Upper lobe of right lung (tissue), 1 donor: ENCODE measurements at regions not wholly inside any gene's neighbourhood (a gene's known extent, or its start where the extent isn't known, plus 50 kb on each side); places are given as distances from the start of the nearest gene placed in this dataset.

ENCODE experiments used
- ATAC-seq: fragments of 200-7000 bp; cut with Tn5 transposase; one replicate; pipeline ENCODE4 v1.9.1; 2020; ENCODE audit warnings: mild to moderate bottlenecking, moderate library complexity
- DNase-seq: peaks from one replicate; pipeline ENCODE4 v3.0.0-alpha.2; 2020
- H3K27ac ChIP-seq: fragments of 200-600 bp; one replicate; pipeline ENCODE4 v1.8.0; 2022
- H3K27me3 ChIP-seq: fragments of 200-600 bp; one replicate; pipeline ENCODE4 v1.8.0; 2022; ENCODE audit warnings: mild to moderate bottlenecking
- H3K36me3 ChIP-seq: fragments of 200-600 bp; one replicate; pipeline ENCODE4 v1.8.0; 2022
- H3K4me1 ChIP-seq: fragments of 200-600 bp; one replicate; pipeline ENCODE4 v1.8.0; 2022
- H3K4me3 ChIP-seq: fragments of 200-600 bp; one replicate; pipeline ENCODE4 v1.8.0; 2022; ENCODE audit warnings: mild to moderate bottlenecking
- H3K9me3 ChIP-seq: fragments of 200-600 bp; one replicate; pipeline ENCODE4 v1.8.0; 2022
- CTCF ChIP-seq: fragments of 200-600 bp; IDR thresholded peaks from one replicate; pipeline ENCODE4 v1.8.0; 2022; ENCODE audit warnings: antibody characterized with exemption
- intact Hi-C: fragments of 100-400 bp; cut with DNase I; formaldehyde crosslinking; loops from one replicate; pipeline ENCODE4 v1.11.0; 2022
- donor health status: DM: no; HTN: yes; CAD: no; lungs with severe emphysema.

- Histone ChIP-seq H3K4me3 (no peak overlapping the region), H3K27ac (no peak overlapping the region), H3K4me1 (no peaks in the 10 kb centered on the region), H3K36me3 (no peaks in the 10 kb centered on the region), H3K27me3 (no peaks in the 10 kb centered on the region), H3K9me3 (no peaks in the 10 kb centered on the region)
- TF ChIP-seq CTCF, result no peak
- intact Hi-C loops, result no loop called here
- DNase-seq, result no peak
- peak; percentile 10 for ATAC-seq
These were observed 610.9 kb upstream of the SALL3 start for GRCh38 chr18:78368726-78369125.

GRCh38 chr18:78376046-78376445 lies 603.6 kb upstream of the SALL3 start:
- intact Hi-C loops, result no loop called here
- no peak for TF ChIP-seq CTCF
- no peaks in the 10 kb centered on the region for H3K9me3 ChIP-seq
- H3K4me1 ChIP-seq, result no peaks in the 10 kb centered on the region
- ATAC-seq (no peak), DNase-seq (no peak)
- no peaks in the 10 kb centered on the region for H3K36me3 ChIP-seq
- H3K4me3 ChIP-seq, result no peak overlapping the region
- no peaks in the 10 kb centered on the region for H3K27me3 ChIP-seq
- no peak overlapping the region for H3K27ac ChIP-seq

GRCh38 chr18:78378403-78378802 lies 601.2 kb upstream of the SALL3 start:
- no peaks in the 10 kb centered on the region for H3K9me3 ChIP-seq
- no peaks in the 10 kb centered on the region for H3K36me3 ChIP-seq
- no peak for TF ChIP-seq CTCF
- H3K27ac ChIP-seq, result no peak overlapping the region
- no peak overlapping the region for H3K4me3 ChIP-seq
- no peak for DNase-seq
- ATAC-seq, result no peak
- intact Hi-C loops, result no loop called here
- no peaks in the 10 kb centered on the region for H3K27me3 ChIP-seq
- no peaks in the 10 kb centered on the region for H3K4me1 ChIP-seq

- no peak for ATAC-seq
- no peaks in the 10 kb centered on the region for H3K36me3 ChIP-seq
- no peaks in the 10 kb centered on the region for H3K9me3 ChIP-seq
- H3K4me3 ChIP-seq, result no peak overlapping the region
- H3K4me1 ChIP-seq, result no peaks in the 10 kb centered on the region
- DNase-seq, result no peak
- intact Hi-C loops, result no loop called here
- no peak for TF ChIP-seq CTCF
- no peaks in the 10 kb centered on the region for H3K27me3 ChIP-seq
- no peak overlapping the region for H3K27ac ChIP-seq
These were observed 600.6 kb upstream of the SALL3 start for GRCh38 chr18:78378983-78379382.

- ATAC-seq (no peak), DNase-seq (no peak)
- H3K4me1 ChIP-seq, result no peaks in the 10 kb centered on the region
- H3K27me3 ChIP-seq, result no peaks in the 10 kb centered on the region
- H3K9me3 ChIP-seq, result no peaks in the 10 kb centered on the region
- H3K36me3 ChIP-seq, result no peaks in the 10 kb centered on the region
- H3K4me3 ChIP-seq, result no peak overlapping the region
- intact Hi-C loops, result no loop called here
- H3K27ac ChIP-seq, result no peak overlapping the region
- no peak for TF ChIP-seq CTCF
These were observed 589.2 kb upstream of the SALL3 start for GRCh38 chr18:78390348-78390951.

- Histone ChIP-seq H3K27ac (no peak overlapping the region), H3K27me3 (no peaks in the 10 kb centered on the region), H3K36me3 (no peaks in the 10 kb centered on the region), H3K4me1 (no peaks in the 10 kb centered on the region), H3K4me3 (no peak overlapping the region), H3K9me3 (no peaks in the 10 kb centered on the region)
- intact Hi-C loops, result no loop called here
- TF ChIP-seq CTCF, result no peak
- ATAC-seq (peak; percentile 39), DNase-seq (no peak)
These were observed 588.7 kb upstream of the SALL3 start for GRCh38 chr18:78390952-78391348.
